HepG2 (cell line): ENCODE measurements at regions not wholly inside any gene's neighbourhood (a gene's known extent, or its start where the extent isn't known, plus 50 kb on each side); places are given as distances from the start of the nearest gene placed in this dataset.

Source experiments
- CEBPB ChIP-seq: IDR thresholded peaks from 2 replicates; pipeline ENCODE4 v1.6.1; 2011; ENCODE audit warnings: low read depth, low read length, improper control_type of control experiment, borderline replicate concordance
- U2AF1 ChIP-seq: fragments of 200-400 bp; formaldehyde crosslinking; optimal IDR thresholded peaks from 2 replicates; pipeline ENCODE3; 2017; ENCODE audit warnings: mild to moderate bottlenecking, low read depth, low read length
- ZMYM3 ChIP-seq: sonication (generic); formaldehyde crosslinking; IDR thresholded peaks from 2 replicates; pipeline ENCODE4 v1.5.1; 2020; ENCODE audit warnings: mild to moderate bottlenecking, missing genetic modification reagents
- TF ChIP-seq, protein P1 (sequence below): sonication (generic); formaldehyde crosslinking; IDR thresholded peaks from 2 replicates; pipeline ENCODE4 v1.9.0; 2022; ENCODE audit warnings: missing genetic modification reagents, mild to moderate bottlenecking, borderline replicate concordance
- TF ChIP-seq, protein P2 (sequence below): fragments of 450-650 bp; IDR thresholded peaks from 2 replicates; pipeline ENCODE4 v1.6.1; 2017; ENCODE audit warnings: mild to moderate bottlenecking
- TF ChIP-seq, protein P3 (sequence below): sonication (generic); formaldehyde crosslinking; IDR thresholded peaks from 2 replicates; pipeline ENCODE4 v1.5.1; 2020; ENCODE audit warnings: missing genetic modification reagents, mild to moderate bottlenecking, borderline replicate concordance

DNA sequence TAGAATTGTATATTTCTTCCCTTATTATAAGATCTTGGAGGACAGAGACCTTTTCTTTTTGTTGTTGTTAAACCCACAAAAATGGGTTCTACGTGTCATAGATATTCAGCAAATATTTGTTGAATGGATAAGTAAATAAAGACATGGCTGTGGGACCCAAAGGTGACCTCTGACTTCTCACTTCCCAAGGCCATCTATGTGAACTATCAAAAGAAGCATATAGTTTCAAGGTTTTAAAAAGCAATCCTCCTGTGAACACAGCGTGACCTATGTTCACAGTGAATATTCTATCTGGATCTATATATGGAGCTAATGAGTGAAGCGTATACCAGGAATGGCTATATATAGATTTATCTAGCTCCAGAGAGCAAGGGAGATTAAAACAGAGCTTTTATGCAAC is 312.8 kb upstream of the C11orf87 start (continued):
- no peak for TF ChIP-seq CEBPB
- TF ChIP-seq, protein P1, sequence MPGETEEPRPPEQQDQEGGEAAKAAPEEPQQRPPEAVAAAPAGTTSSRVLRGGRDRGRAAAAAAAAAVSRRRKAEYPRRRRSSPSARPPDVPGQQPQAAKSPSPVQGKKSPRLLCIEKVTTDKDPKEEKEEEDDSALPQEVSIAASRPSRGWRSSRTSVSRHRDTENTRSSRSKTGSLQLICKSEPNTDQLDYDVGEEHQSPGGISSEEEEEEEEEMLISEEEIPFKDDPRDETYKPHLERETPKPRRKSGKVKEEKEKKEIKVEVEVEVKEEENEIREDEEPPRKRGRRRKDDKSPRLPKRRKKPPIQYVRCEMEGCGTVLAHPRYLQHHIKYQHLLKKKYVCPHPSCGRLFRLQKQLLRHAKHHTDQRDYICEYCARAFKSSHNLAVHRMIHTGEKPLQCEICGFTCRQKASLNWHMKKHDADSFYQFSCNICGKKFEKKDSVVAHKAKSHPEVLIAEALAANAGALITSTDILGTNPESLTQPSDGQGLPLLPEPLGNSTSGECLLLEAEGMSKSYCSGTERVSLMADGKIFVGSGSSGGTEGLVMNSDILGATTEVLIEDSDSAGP (CRISPR knock-in tag) = no peak
- no peak for TF ChIP-seq U2AF1
- TF ChIP-seq, protein P2, sequence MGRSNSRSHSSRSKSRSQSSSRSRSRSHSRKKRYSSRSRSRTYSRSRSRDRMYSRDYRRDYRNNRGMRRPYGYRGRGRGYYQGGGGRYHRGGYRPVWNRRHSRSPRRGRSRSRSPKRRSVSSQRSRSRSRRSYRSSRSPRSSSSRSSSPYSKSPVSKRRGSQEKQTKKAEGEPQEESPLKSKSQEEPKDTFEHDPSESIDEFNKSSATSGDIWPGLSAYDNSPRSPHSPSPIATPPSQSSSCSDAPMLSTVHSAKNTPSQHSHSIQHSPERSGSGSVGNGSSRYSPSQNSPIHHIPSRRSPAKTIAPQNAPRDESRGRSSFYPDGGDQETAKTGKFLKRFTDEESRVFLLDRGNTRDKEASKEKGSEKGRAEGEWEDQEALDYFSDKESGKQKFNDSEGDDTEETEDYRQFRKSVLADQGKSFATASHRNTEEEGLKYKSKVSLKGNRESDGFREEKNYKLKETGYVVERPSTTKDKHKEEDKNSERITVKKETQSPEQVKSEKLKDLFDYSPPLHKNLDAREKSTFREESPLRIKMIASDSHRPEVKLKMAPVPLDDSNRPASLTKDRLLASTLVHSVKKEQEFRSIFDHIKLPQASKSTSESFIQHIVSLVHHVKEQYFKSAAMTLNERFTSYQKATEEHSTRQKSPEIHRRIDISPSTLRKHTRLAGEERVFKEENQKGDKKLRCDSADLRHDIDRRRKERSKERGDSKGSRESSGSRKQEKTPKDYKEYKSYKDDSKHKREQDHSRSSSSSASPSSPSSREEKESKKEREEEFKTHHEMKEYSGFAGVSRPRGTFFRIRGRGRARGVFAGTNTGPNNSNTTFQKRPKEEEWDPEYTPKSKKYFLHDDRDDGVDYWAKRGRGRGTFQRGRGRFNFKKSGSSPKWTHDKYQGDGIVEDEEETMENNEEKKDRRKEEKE = no peak
- TF ChIP-seq, protein P3, sequence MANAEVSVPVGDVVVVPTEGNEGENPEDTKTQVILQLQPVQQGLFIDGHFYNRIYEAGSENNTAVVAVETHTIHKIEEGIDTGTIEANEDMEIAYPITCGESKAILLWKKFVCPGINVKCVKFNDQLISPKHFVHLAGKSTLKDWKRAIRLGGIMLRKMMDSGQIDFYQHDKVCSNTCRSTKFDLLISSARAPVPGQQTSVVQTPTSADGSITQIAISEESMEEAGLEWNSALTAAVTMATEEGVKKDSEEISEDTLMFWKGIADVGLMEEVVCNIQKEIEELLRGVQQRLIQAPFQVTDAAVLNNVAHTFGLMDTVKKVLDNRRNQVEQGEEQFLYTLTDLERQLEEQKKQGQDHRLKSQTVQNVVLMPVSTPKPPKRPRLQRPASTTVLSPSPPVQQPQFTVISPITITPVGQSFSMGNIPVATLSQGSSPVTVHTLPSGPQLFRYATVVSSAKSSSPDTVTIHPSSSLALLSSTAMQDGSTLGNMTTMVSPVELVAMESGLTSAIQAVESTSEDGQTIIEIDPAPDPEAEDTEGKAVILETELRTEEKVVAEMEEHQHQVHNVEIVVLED (CRISPR knock-in tag) = no peak
- no peak for TF ChIP-seq ZMYM3 (CRISPR knock-in tag)
